ENCODE measurements at regions not wholly inside any gene's neighbourhood (a gene's known extent, or its start where the extent isn't known, plus 50 kb on each side); places are given as distances from the start of the nearest gene placed in this dataset.

DNA sequence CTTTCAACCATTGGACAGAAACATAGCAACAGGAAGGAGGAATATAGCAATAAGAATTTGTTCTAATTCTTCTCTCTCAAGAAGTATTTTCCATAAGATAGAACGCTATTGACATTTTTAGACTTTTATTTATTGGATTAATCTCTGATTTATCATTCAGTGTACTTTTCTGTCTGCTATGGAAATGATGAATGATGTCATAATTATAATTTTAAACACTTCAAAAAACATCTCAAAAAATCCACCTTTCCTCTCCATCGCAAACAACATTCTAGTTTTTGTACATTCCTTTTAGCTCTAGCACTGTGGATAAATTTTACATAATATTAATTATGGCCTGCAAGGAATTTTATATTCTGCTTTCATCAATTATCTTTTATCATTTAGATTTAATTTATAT, 643.2 kb downstream of the DHX35 start (continued):
- TF ChIP-seq, protein P1, sequence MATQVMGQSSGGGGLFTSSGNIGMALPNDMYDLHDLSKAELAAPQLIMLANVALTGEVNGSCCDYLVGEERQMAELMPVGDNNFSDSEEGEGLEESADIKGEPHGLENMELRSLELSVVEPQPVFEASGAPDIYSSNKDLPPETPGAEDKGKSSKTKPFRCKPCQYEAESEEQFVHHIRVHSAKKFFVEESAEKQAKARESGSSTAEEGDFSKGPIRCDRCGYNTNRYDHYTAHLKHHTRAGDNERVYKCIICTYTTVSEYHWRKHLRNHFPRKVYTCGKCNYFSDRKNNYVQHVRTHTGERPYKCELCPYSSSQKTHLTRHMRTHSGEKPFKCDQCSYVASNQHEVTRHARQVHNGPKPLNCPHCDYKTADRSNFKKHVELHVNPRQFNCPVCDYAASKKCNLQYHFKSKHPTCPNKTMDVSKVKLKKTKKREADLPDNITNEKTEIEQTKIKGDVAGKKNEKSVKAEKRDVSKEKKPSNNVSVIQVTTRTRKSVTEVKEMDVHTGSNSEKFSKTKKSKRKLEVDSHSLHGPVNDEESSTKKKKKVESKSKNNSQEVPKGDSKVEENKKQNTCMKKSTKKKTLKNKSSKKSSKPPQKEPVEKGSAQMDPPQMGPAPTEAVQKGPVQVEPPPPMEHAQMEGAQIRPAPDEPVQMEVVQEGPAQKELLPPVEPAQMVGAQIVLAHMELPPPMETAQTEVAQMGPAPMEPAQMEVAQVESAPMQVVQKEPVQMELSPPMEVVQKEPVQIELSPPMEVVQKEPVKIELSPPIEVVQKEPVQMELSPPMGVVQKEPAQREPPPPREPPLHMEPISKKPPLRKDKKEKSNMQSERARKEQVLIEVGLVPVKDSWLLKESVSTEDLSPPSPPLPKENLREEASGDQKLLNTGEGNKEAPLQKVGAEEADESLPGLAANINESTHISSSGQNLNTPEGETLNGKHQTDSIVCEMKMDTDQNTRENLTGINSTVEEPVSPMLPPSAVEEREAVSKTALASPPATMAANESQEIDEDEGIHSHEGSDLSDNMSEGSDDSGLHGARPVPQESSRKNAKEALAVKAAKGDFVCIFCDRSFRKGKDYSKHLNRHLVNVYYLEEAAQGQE (IDR thresholded peaks at IDR 0.05; ENCODE audit: unreplicated experiment), result no peak
- TF ChIP-seq STAT1 (IDR thresholded peaks at IDR 0.05; ENCODE audit: unreplicated experiment), result no peak
- TF ChIP-seq CREB1 (CRISPR knock-in tag; IDR thresholded peaks at IDR 0.05; ENCODE audit: low read depth), result no peak
- TF ChIP-seq, protein P2, sequence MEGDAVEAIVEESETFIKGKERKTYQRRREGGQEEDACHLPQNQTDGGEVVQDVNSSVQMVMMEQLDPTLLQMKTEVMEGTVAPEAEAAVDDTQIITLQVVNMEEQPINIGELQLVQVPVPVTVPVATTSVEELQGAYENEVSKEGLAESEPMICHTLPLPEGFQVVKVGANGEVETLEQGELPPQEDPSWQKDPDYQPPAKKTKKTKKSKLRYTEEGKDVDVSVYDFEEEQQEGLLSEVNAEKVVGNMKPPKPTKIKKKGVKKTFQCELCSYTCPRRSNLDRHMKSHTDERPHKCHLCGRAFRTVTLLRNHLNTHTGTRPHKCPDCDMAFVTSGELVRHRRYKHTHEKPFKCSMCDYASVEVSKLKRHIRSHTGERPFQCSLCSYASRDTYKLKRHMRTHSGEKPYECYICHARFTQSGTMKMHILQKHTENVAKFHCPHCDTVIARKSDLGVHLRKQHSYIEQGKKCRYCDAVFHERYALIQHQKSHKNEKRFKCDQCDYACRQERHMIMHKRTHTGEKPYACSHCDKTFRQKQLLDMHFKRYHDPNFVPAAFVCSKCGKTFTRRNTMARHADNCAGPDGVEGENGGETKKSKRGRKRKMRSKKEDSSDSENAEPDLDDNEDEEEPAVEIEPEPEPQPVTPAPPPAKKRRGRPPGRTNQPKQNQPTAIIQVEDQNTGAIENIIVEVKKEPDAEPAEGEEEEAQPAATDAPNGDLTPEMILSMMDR (conservative IDR thresholded peaks at IDR 0.05; ENCODE audit: low read depth in 2 of 2), result no peak
- no peak for TF ChIP-seq EZH2 (IDR thresholded peaks at IDR 0.05; ENCODE audit: low read depth, unreplicated experiment)
- TF ChIP-seq POLR2AphosphoS5 (IDR thresholded peaks at IDR 0.05; ENCODE audit: low read depth), result no peak
- no peak for TF ChIP-seq ZNF114 (CRISPR knock-in tag; IDR thresholded peaks at IDR 0.05)
- TF ChIP-seq EZH2phosphoT487 (IDR thresholded peaks at IDR 0.05; ENCODE audit: unreplicated experiment), result no peak

DNA sequence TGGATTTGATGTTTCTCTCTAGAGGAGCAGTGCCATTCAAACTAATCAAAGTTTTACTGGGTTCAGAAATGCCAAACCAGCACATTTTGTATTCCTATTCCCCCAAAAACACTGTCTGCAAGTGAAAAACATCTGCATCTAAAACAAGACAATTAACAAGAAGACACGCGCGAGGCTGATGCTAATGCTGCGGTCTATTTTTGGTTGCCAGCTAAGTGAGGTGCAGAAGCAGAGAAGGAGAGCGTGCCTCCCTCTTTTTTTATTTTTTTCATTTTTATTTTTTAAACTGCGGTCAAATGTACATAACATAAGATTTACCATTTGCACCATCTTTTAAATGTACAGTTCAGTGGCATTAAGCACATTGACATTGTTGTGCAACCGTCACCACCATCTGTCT, 641.1 kb downstream of the DHX35 start:
- Histone ChIP-seq H2AFZ (peak overlapping the region; percentile 96), H3K4me3 (no peak overlapping the region), H3K9me2 (ENCODE audit: insufficient read depth) (peaks cover 9% of the 10 kb centered on the region; the same call in 1 of the 2 replicates), H4K20me1 (replicated peaks; ENCODE audit: insufficient read depth) (no peaks in the 10 kb centered on the region), H3K27ac (ENCODE audit: low read depth) (no peak overlapping the region), H3K27me3 (ENCODE audit: insufficient read depth) (no peaks in the 10 kb centered on the region), H3K36me3 (ENCODE audit: insufficient read depth) (no peaks in the 10 kb centered on the region), H3K4me1 (ENCODE audit: insufficient read depth) (peaks cover 6% of the 10 kb centered on the region), H3F3A (replicated peaks; ENCODE audit: low read depth) (no peaks in the 10 kb centered on the region), H3K4me2 (0 out of 2 replicates have a peak overlapping the region, but pooled peaks have one; percentile 40), H3K79me2 (replicated peaks; ENCODE audit: insufficient read depth) (no peaks in the 10 kb centered on the region)
- ATAC-seq (no peak), DNase-seq (ENCODE audit: low spot score) (no peak)
- Mint-ChIP-seq H3K27ac (0 out of 2 replicates have a peak overlapping the region, but pooled peaks have one; percentile 68), H3K9me3 (no peaks in the 10 kb centered on the region), H3K4me1 (peaks cover 10% of the 10 kb centered on the region; the same call in 2 of the 3 replicates), H3K36me3 (ENCODE audit: low read depth) (no peaks in the 10 kb centered on the region), H3K27me3 (ENCODE audit: insufficient read depth, low read depth, poor library complexity) (peaks cover 2% of the 10 kb centered on the region), H3K4me3 (no peak overlapping the region)
- TF ChIP-seq NANOG (IDR thresholded peaks at IDR 0.05; ENCODE audit: borderline replicate concordance) (no peak), CREB1 (CRISPR knock-in tag; IDR thresholded peaks at IDR 0.05; ENCODE audit: low read depth) (no peak), POLR2AphosphoS5 (IDR thresholded peaks at IDR 0.05; ENCODE audit: low read depth) (no peak), EZH2 (IDR thresholded peaks at IDR 0.05; ENCODE audit: low read depth, unreplicated experiment) (no peak), EZH2phosphoT487 (IDR thresholded peaks at IDR 0.05; ENCODE audit: unreplicated experiment) (no peak), JUNB (IDR thresholded peaks at IDR 0.05; ENCODE audit: unreplicated experiment) (no peak), ZNF114 (CRISPR knock-in tag; IDR thresholded peaks at IDR 0.05) (no peak), ZNF331 (CRISPR knock-in tag; IDR thresholded peaks at IDR 0.05; ENCODE audit: low read depth) (no peak), STAT1 (IDR thresholded peaks at IDR 0.05; ENCODE audit: unreplicated experiment) (no peak)
- TF ChIP-seq, protein P3, sequence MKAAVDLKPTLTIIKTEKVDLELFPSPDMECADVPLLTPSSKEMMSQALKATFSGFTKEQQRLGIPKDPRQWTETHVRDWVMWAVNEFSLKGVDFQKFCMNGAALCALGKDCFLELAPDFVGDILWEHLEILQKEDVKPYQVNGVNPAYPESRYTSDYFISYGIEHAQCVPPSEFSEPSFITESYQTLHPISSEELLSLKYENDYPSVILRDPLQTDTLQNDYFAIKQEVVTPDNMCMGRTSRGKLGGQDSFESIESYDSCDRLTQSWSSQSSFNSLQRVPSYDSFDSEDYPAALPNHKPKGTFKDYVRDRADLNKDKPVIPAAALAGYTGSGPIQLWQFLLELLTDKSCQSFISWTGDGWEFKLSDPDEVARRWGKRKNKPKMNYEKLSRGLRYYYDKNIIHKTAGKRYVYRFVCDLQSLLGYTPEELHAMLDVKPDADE (IDR thresholded peaks at IDR 0.05), result no peak
- TF ChIP-seq, protein P1 (IDR thresholded peaks at IDR 0.05; ENCODE audit: unreplicated experiment), result no peak
- TF ChIP-seq, protein P2 (conservative IDR thresholded peaks at IDR 0.05; ENCODE audit: low read depth in 2 of 2), result no peak
